Thymus (tissue), 11 donors: ENCODE measurements at regions not wholly inside any gene's neighbourhood (a gene's known extent, or its start where the extent isn't known, plus 50 kb on each side); places are given as distances from the start of the nearest gene placed in this dataset.
"Not testable (repeated sequence)": the region's sequence is repeated elsewhere in the genome, so short reads cannot be mapped to it uniquely, and the experiment has no call there.

Experiments
- DNase-seq, 9 donors: peaks; one replicate each; pipeline ENCODE4 v3.0.0-alpha.2; 2013; ENCODE audit warnings: low spot score in 9 of 9, low read depth in 6 of 9, missing footprints in 1 of 9
- H3K27ac ChIP-seq, 2 donors: one replicate each; pipeline ENCODE4 v1.5.1; 2013; ENCODE audit warnings: control low read depth in 1 of 2, low read depth in 1 of 2, low read length in 1 of 2, mild to moderate bottlenecking in 1 of 2, moderate library complexity in 1 of 2
- H3K27me3 ChIP-seq, 2 donors: one replicate each; pipeline ENCODE4 v1.5.1; 2013; ENCODE audit warnings: low read length in 1 of 2; ENCODE audit not compliant: control insufficient read depth in 2 of 2, insufficient read depth in 1 of 2
- H3K36me3 ChIP-seq, 2 donors: one replicate each; pipeline ENCODE4 v1.5.1; 2013; ENCODE audit warnings: low read length in 1 of 2, mild to moderate bottlenecking in 1 of 2, moderate library complexity in 1 of 2; ENCODE audit not compliant: control insufficient read depth in 2 of 2, insufficient read depth in 2 of 2
- H3K4me1 ChIP-seq, 2 donors: one replicate each; pipeline ENCODE4 v1.5.1; 2013; ENCODE audit warnings: low read length in 2 of 2; ENCODE audit not compliant: control insufficient read depth in 2 of 2, insufficient read depth in 2 of 2
- H3K4me3 ChIP-seq, 2 donors: one replicate each; pipeline ENCODE4 v1.5.1; 2013; ENCODE audit warnings: low read length in 2 of 2, control low read depth in 1 of 2, mild to moderate bottlenecking in 1 of 2
- H3K9me3 ChIP-seq, 2 donors: one replicate each; pipeline ENCODE4 v1.5.1; 2013; ENCODE audit warnings: low read length in 1 of 2, mild to moderate bottlenecking in 1 of 2; ENCODE audit not compliant: control insufficient read depth in 2 of 2, insufficient read depth in 1 of 2
- WGBS: extraction: QIAGEN DNeasy Blood & Tissue Kit; methylation state at CpG from one replicate; pipeline ENCODE4 v1.1.7; 2013; 5-methylcytosine and 5-hydroxymethylcytosine counted together
- donor health status: healthy.

GRCh38 chr1:101492144-101492543 lies 255.3 kb downstream of the S1PR1 start:
- H3K27ac ChIP-seq, H3K4me3 ChIP-seq, H3K27me3 ChIP-seq, DNase-seq, H3K4me1 ChIP-seq, H3K36me3 ChIP-seq, H3K9me3 ChIP-seq: not testable (repeated sequence)
- WGBS: 100% methylated on average over 1 of the region's 1 CpG

DNA sequence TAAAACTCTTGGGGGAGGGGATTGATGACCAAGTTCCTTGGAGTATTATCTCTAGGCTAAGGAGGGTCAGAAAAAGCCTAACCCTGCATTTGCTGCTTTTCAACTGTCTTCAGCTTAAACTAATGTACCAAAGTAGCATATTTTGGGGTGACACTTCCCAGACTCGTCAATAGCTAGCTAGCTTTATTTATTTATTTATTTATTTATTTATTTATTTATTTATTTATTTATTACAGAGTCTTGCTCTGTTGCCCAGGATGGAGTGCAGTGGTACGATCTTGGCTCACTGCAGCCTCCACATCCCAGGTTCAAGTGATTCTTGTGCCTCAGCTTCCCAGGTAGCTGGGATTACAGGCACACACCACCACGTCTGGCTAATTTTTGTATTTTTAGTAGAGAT lies 257.1 kb downstream of the S1PR1 start:
- WGBS: 98% methylated on average over 3 of the region's 3 CpGs
- H3K36me3 ChIP-seq, DNase-seq: not testable (repeated sequence)

DNA sequence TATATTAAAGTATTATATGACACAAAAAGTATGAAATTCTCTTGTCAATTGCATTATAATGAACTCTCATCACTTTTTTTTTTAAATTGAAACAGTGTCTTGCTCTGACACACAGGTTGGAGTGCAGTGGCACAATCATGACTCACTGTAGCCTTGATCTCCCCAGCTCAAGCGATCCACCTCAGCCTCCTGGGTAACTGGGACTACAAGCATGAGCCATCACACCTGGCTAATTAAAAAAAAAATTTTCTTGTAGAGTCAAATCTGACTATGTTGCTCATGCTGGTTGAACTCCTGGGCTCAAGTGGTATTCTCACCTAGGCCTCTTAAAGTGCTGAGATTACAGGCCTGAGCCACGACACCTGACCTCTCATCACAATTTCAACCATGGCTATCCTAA lies 259.3 kb downstream of the S1PR1 start:
- Histone ChIP-seq H3K4me1 (no peaks in the 10 kb centered on the region), H3K9me3 (no peaks in the 10 kb centered on the region)
- 92% methylated on average over 2 of the region's 2 CpGs for WGBS

More for the DNA sequence above, 257.1 kb downstream of the S1PR1 start:
- not testable (repeated sequence) for H3K9me3 ChIP-seq, H3K4me3 ChIP-seq, H3K27me3 ChIP-seq, H3K27ac ChIP-seq, H3K4me1 ChIP-seq

DNA sequence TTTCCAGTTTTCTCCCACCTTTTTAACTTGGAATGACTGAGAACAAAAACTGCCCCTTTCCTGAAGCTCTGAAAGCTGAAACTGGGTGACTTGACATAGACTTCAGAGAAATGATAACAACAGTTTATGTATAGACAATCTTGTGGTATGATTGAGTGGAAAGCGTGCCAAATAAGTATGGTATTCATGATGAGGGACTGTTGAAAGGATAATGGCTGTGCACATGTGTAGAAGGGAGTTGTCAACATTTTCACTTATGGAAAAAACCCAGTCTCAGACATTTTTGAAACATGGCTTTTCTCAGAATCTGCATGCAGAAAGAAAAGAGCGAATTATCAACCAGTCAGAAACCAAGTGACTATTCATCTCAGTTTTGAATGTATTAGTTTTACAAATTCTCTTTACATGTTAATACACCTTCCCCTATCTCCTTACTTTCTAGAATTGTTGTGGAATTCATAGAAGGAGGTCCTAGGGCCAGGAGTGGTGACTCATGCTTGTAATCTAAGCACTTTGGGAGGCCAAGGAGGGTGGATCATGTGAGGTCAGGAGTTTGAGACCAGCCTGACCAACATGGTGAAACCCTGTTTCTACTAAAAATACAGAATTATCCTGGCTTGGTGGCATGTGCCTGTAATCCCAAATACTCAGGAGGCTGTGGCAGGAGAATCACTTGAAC lies 261.2 kb downstream of the S1PR1 start:
- Histone ChIP-seq H3K27ac (no peak overlapping the region), H3K4me1 (no peaks in the 10 kb centered on the region), H3K4me3 (no peak overlapping the region), H3K27me3 (no peaks in the 10 kb centered on the region), H3K9me3 (no peaks in the 10 kb centered on the region), H3K36me3 (no peaks in the 10 kb centered on the region)
- no peak for DNase-seq
- WGBS: 48% methylated on average over 2 of the region's 2 CpGs

More for the DNA sequence above, 259.3 kb downstream of the S1PR1 start:
- H3K27ac ChIP-seq: no peak overlapping the region
- no peaks in the 10 kb centered on the region for H3K27me3 ChIP-seq
- no peaks in the 10 kb centered on the region for H3K36me3 ChIP-seq
- no peak for DNase-seq
- no peak overlapping the region for H3K4me3 ChIP-seq

- DNase-seq: not testable (repeated sequence)
Measured at GRCh38 chr1:101504106-101504505, 267.3 kb downstream of the S1PR1 start.

GRCh38 chr1:101505240-101505639 lies 268.4 kb downstream of the S1PR1 start:
- H3K27me3 ChIP-seq, H3K36me3 ChIP-seq, H3K9me3 ChIP-seq, H3K4me3 ChIP-seq, H3K27ac ChIP-seq, H3K4me1 ChIP-seq, DNase-seq: not testable (repeated sequence)
- 97% methylated on average over 5 of the region's 5 CpGs for WGBS

More at GRCh38 chr1:101504106-101504505, 267.3 kb downstream of the S1PR1 start:
- H3K4me3 ChIP-seq, H3K9me3 ChIP-seq, H3K27ac ChIP-seq, H3K36me3 ChIP-seq, H3K27me3 ChIP-seq, H3K4me1 ChIP-seq: not testable (repeated sequence)
- WGBS: 43% methylated on average over 2 of the region's 2 CpGs

GRCh38 chr1:101506541-101507164 lies 269.8 kb downstream of the S1PR1 start:
- 96% methylated on average over 1 of the region's 1 CpG for whole genome bisulfite sequencing
- DNase-seq: peak in 8 of 9 donors; percentile 32 to 77 (median 49)

DNA sequence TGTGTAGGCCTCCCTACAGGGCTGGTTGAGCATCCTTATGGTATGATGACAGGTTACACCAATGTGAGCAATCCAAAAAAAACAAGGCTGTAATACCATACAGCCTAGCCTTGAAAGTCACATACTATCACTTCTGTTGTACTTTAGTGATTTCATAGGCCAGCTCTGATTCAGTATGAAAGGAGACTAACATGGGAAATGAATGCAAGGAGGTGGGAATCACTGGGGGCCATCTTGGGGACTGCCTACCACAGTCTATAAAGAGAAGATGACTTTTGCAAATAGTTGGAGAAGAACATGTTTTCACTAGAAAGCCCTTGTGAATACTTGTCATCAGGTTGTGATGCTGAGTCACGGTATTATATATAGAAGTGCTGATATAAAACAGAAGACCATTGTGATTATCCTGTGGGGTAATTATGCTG lies 270.7 kb downstream of the S1PR1 start:
- DNase-seq: no peak
- H3K27ac ChIP-seq: no peak overlapping the region
- no peaks in the 10 kb centered on the region for H3K36me3 ChIP-seq
- H3K4me1 ChIP-seq: no peaks in the 10 kb centered on the region
- WGBS: 98% methylated on average over 1 of the region's 1 CpG
- no peaks in the 10 kb centered on the region for H3K27me3 ChIP-seq
- H3K4me3 ChIP-seq: no peak overlapping the region
- H3K9me3 ChIP-seq: no peaks in the 10 kb centered on the region

More at GRCh38 chr1:101506541-101507164, 269.8 kb downstream of the S1PR1 start:
- H3K4me1 ChIP-seq: no peaks in the 10 kb centered on the region
- no peaks in the 10 kb centered on the region for H3K36me3 ChIP-seq
- H3K27me3 ChIP-seq: no peaks in the 10 kb centered on the region
- no peaks in the 10 kb centered on the region for H3K9me3 ChIP-seq
- H3K4me3 ChIP-seq: no peak overlapping the region
- H3K27ac ChIP-seq: no peak overlapping the region

- no peak for DNase-seq
- Histone ChIP-seq H3K36me3 (no peaks in the 10 kb centered on the region), H3K27me3 (no peaks in the 10 kb centered on the region), H3K4me3 (no peak overlapping the region), H3K27ac (no peak overlapping the region), H3K4me1 (no peaks in the 10 kb centered on the region), H3K9me3 (no peaks in the 10 kb centered on the region)
- WGBS: 97% methylated on average over 2 of the region's 2 CpGs
Measured at GRCh38 chr1:101508913-101509312, 272.1 kb downstream of the S1PR1 start.
